CD14-positive monocyte (primary cell): ENCODE measurements at regions not wholly inside any gene's neighbourhood (a gene's known extent, or its start where the extent isn't known, plus 50 kb on each side); places are given as distances from the start of the nearest gene placed in this dataset.

Experiments used
- DNase-seq, 3 donors: peaks; one replicate each; pipeline ENCODE4 v3.0.0-alpha.2; 2011 to 2022
- H2AFZ ChIP-seq: 2 replicates; pipeline ENCODE4 v1.6.0; 2012; ENCODE audit warnings: mild to moderate bottlenecking, low read depth, low read length, inconsistent platforms; ENCODE audit not compliant: insufficient read depth, poor library complexity, severe bottlenecking
- H3K27ac ChIP-seq, 2 donors: 1 replicate in 1 of 2; 2 replicates in 1 of 2; pipeline ENCODE4 v1.5.1; 2012 to 2013; ENCODE audit warnings: low read length in 2 of 2, control low read depth in 1 of 2, inconsistent platforms in 1 of 2, low read depth in 1 of 2, mild to moderate bottlenecking in 1 of 2
- H3K27me3 ChIP-seq, 2 donors: one replicate each; pipeline versions ENCODE4 v1.6.0 to v1.6.1; 2011 to 2013; ENCODE audit warnings: low read length in 2 of 2; ENCODE audit not compliant: control insufficient read depth in 2 of 2, insufficient read depth in 2 of 2
- H3K36me3 ChIP-seq, 2 donors: replicated peaks in 1 of 2; 1 replicate in 1 of 2; 2 replicates in 1 of 2; pipeline versions ENCODE4 v1.5.1 to v1.6.1; 2012 to 2013; ENCODE audit warnings: low read length in 2 of 2, control low read depth in 1 of 2, inconsistent platforms in 1 of 2, mild to moderate bottlenecking in 1 of 2; ENCODE audit not compliant: insufficient read depth in 2 of 2, control insufficient read depth in 1 of 2
- H3K4me1 ChIP-seq, 2 donors: 1 replicate in 1 of 2; 2 replicates in 1 of 2; pipeline versions ENCODE4 v1.5.1 to v1.6.1; 2012 to 2013; ENCODE audit warnings: low read length in 2 of 2, control low read depth in 1 of 2, inconsistent platforms in 1 of 2, mild to moderate bottlenecking in 1 of 2, moderate library complexity in 1 of 2; ENCODE audit not compliant: insufficient read depth in 2 of 2, control insufficient read depth in 1 of 2
- H3K4me2 ChIP-seq: replicated peaks from 2 replicates; pipeline ENCODE3; 2012; ENCODE audit warnings: low read length, moderate library complexity, mild to moderate bottlenecking; ENCODE audit not compliant: poor library complexity, severe bottlenecking; ENCODE audit errors: extremely low read depth
- H3K4me3 ChIP-seq, 3 experiments: fragments of 200-600 bp in 1 of 3; sonication (generic) in 1 of 3; replicated peaks in 1 of 3; 1 replicate in 2 of 3; 2 replicates in 1 of 3; pipeline ENCODE4 v1.5.1; 2011 to 2013; ENCODE audit warnings: low read length in 3 of 3, mild to moderate bottlenecking in 3 of 3, control low read depth in 2 of 3, low read depth in 2 of 3, inconsistent platforms in 1 of 3, moderate library complexity in 1 of 3
- H3K79me2 ChIP-seq: 2 replicates; pipeline ENCODE4 v1.6.0; 2012; ENCODE audit warnings: mild to moderate bottlenecking, control low read depth, inconsistent platforms, low read length, moderate library complexity; ENCODE audit not compliant: insufficient read depth
- H3K9ac ChIP-seq: 2 replicates; pipeline ENCODE4 v1.6.0; 2017; ENCODE audit warnings: low read length, mild to moderate bottlenecking; ENCODE audit not compliant: insufficient read depth, poor library complexity, severe bottlenecking
- H3K9me3 ChIP-seq, 2 donors: replicated peaks in 1 of 2; 1 replicate in 1 of 2; 2 replicates in 1 of 2; pipeline versions ENCODE4 v1.5.1 to v1.6.1; 2012 to 2013; ENCODE audit warnings: low read length in 2 of 2, control low read depth in 1 of 2; ENCODE audit not compliant: control insufficient read depth in 1 of 2, insufficient read depth in 1 of 2
- H4K20me1 ChIP-seq: 2 replicates; pipeline ENCODE4 v1.6.0; 2012; ENCODE audit warnings: mild to moderate bottlenecking, low read length, control low read depth, moderate library complexity; ENCODE audit not compliant: insufficient read depth
- H3K27ac Mint-ChIP-seq, 7 donors: one replicate each; pipeline ENCODE4 v1.8.0; 2020; ENCODE audit warnings: mild to moderate bottlenecking in 7 of 7, mixed read lengths in 7 of 7, moderate library complexity in 6 of 7, inconsistent platforms in 2 of 7
- H3K27me3 Mint-ChIP-seq, 3 donors: one replicate each; pipeline ENCODE4 v1.8.0; 2021 to 2022; ENCODE audit warnings: low read depth in 3 of 3, mild to moderate bottlenecking in 3 of 3, mixed read lengths in 3 of 3, moderate library complexity in 3 of 3, inconsistent platforms in 1 of 3
- H3K36me3 Mint-ChIP-seq, 2 donors: one replicate each; pipeline ENCODE4 v1.8.0; 2020; ENCODE audit warnings: mixed read lengths in 2 of 2, inconsistent platforms in 1 of 2, mild to moderate bottlenecking in 1 of 2
- H3K4me1 Mint-ChIP-seq: one replicate; pipeline ENCODE4 v1.8.0; 2020; ENCODE audit warnings: mild to moderate bottlenecking, mixed read lengths
- H3K4me3 Mint-ChIP-seq, 2 donors: one replicate each; pipeline ENCODE4 v1.8.0; 2020; ENCODE audit warnings: mild to moderate bottlenecking in 2 of 2, mixed read lengths in 2 of 2, moderate library complexity in 1 of 2
- H3K9me3 Mint-ChIP-seq, 7 donors: one replicate each; pipeline ENCODE4 v1.8.0; 2020 to 2022; ENCODE audit warnings: mixed read lengths in 7 of 7, mild to moderate bottlenecking in 6 of 7, moderate library complexity in 6 of 7, inconsistent platforms in 2 of 7
- CTCF ChIP-seq: fragments of 200-600 bp; IDR thresholded peaks from one replicate; pipeline ENCODE4 v1.8.0; 2022; ENCODE audit warnings: antibody characterized with exemption, mild to moderate bottlenecking
- WGBS: methylation state at CpG from one replicate; pipeline ENCODE4 v1.1.5; 2013; ENCODE audit warnings: missing lambda C conversion rate; ENCODE audit not compliant: insufficient coverage; 5-methylcytosine and 5-hydroxymethylcytosine counted together
- intact Hi-C, 2 donors: fragments of 100-400 bp; cut with micrococcal nuclease; formaldehyde crosslinking; loops; one replicate each; pipeline versions ENCODE4 v1.15.0 to v1.15.1; 2023

GRCh38 chr13:90232291-90232690, 1115.2 kb upstream of the MIR17HG start:
- peaks cover 0 to 4% (median 0%) of the 10 kb centered on the region in 3 donors for H3K27me3 Mint-ChIP-seq
- H3K4me3 Mint-ChIP-seq = no peak overlapping the region

GRCh38 chr13:90233933-90234672, 1113.4 kb upstream of the MIR17HG start:
- Histone ChIP-seq H3K79me2 (no peaks in the 10 kb centered on the region), H3K4me1 (no peaks in the 10 kb centered on the region), H3K27me3 (no peaks in the 10 kb centered on the region), H4K20me1 (no peaks in the 10 kb centered on the region), H3K9ac (no peak overlapping the region), H2AFZ (no peak overlapping the region), H3K9me3 (peaks cover 21 to 31% of the 10 kb centered on the region in 2 donors), H3K4me2 (no peak overlapping the region), H3K36me3 (no peaks in the 10 kb centered on the region), H3K27ac (no peak overlapping the region), H3K4me3 (no peak overlapping the region)
- peaks cover 0 to 5% (median 0%) of the 10 kb centered on the region in 3 donors for H3K27me3 Mint-ChIP-seq
- H3K4me1 Mint-ChIP-seq = no peaks in the 10 kb centered on the region
- no peak overlapping the region for H3K27ac Mint-ChIP-seq
- no peak for TF ChIP-seq CTCF
- H3K4me3 Mint-ChIP-seq = no peak overlapping the region
- intact Hi-C loops = no loop called here
- H3K36me3 Mint-ChIP-seq = no peaks in the 10 kb centered on the region
- peaks cover 4 to 36% (median 18%) of the 10 kb centered on the region in 7 donors for H3K9me3 Mint-ChIP-seq
- no peak for DNase-seq
- no CpG with 5 or more reads among the region's 7 CpGs for WGBS

More at GRCh38 chr13:90232291-90232690, 1115.2 kb upstream of the MIR17HG start:
- H3K9me3 ChIP-seq = peaks cover 21 to 36% of the 10 kb centered on the region in 2 donors
- no peaks in the 10 kb centered on the region for H3K27me3 ChIP-seq
- H4K20me1 ChIP-seq = no peaks in the 10 kb centered on the region
- no peaks in the 10 kb centered on the region for H3K4me1 Mint-ChIP-seq
- H3K79me2 ChIP-seq = no peaks in the 10 kb centered on the region
- DNase-seq = no peak
- TF ChIP-seq CTCF = no peak
- H3K9ac ChIP-seq = no peak overlapping the region
- H3K4me3 ChIP-seq = no peak overlapping the region
- H3K27ac ChIP-seq = no peak overlapping the region
- no peaks in the 10 kb centered on the region for H3K36me3 ChIP-seq
- peaks cover 7 to 41% (median 18%) of the 10 kb centered on the region in 7 donors for H3K9me3 Mint-ChIP-seq
- H3K27ac Mint-ChIP-seq = no peak overlapping the region
- H2AFZ ChIP-seq = no peak overlapping the region
- no peaks in the 10 kb centered on the region for H3K36me3 Mint-ChIP-seq
- intact Hi-C loops = no loop called here
- H3K4me2 ChIP-seq = no peak overlapping the region
- H3K4me1 ChIP-seq = no peaks in the 10 kb centered on the region
